ENCODE measurements at regions not wholly inside any gene's neighbourhood (a gene's known extent, or its start where the extent isn't known, plus 50 kb on each side); places are given as distances from the start of the nearest gene placed in this dataset.

GRCh38 chr18:78698914-78699313, 280.7 kb upstream of the SALL3 start:
- DNase-seq, result no peak

- no peak for DNase-seq
These were observed 280.1 kb upstream of the SALL3 start for GRCh38 chr18:78699499-78699898.

- no peak for DNase-seq
These were observed 277.7 kb upstream of the SALL3 start for GRCh38 chr18:78701771-78702396.

GRCh38 chr18:78703291-78703690, 276.3 kb upstream of the SALL3 start:
- no peak for DNase-seq

GRCh38 chr18:78704971-78705461, 274.6 kb upstream of the SALL3 start:
- no peak for DNase-seq

GRCh38 chr18:78709261-78709809, 270.3 kb upstream of the SALL3 start:
- no peak for DNase-seq

GRCh38 chr18:78711316-78711715, 268.3 kb upstream of the SALL3 start:
- no peak for DNase-seq

- DNase-seq, result no peak
These were observed 267.6 kb upstream of the SALL3 start for GRCh38 chr18:78711971-78712370.

- no peak for DNase-seq
These were observed 266.5 kb upstream of the SALL3 start for GRCh38 chr18:78713069-78713468.

- DNase-seq, result no peak
These were observed 265.9 kb upstream of the SALL3 start for GRCh38 chr18:78713726-78714125.

- DNase-seq, result no peak
These were observed 263.6 kb upstream of the SALL3 start for GRCh38 chr18:78716022-78716421.

- no peak for DNase-seq
These were observed 263.0 kb upstream of the SALL3 start for GRCh38 chr18:78716581-78716980.

GRCh38 chr18:78717051-78717765, 262.4 kb upstream of the SALL3 start:
- no peak for DNase-seq

- DNase-seq, result no peak
These were observed 261.9 kb upstream of the SALL3 start for GRCh38 chr18:78717766-78718150.

GRCh38 chr18:78719821-78720220, 259.8 kb upstream of the SALL3 start:
- no peak for DNase-seq

- DNase-seq, result no peak
These were observed 259.0 kb upstream of the SALL3 start for GRCh38 chr18:78720456-78721237.

GRCh38 chr18:78721238-78721875, 258.3 kb upstream of the SALL3 start:
- DNase-seq, result no peak

- DNase-seq, result no peak
These were observed 257.6 kb upstream of the SALL3 start for GRCh38 chr18:78721981-78722380.

- no peak for DNase-seq
These were observed 257.2 kb upstream of the SALL3 start for GRCh38 chr18:78722386-78722785.

GRCh38 chr18:78722929-78723710, 256.5 kb upstream of the SALL3 start:
- DNase-seq, result no peak

- DNase-seq, result no peak
These were observed 255.3 kb upstream of the SALL3 start for GRCh38 chr18:78724214-78724914.
